OCI-LY7 (cell line): ENCODE measurements at regions not wholly inside any gene's neighbourhood (a gene's known extent, or its start where the extent isn't known, plus 50 kb on each side); places are given as distances from the start of the nearest gene placed in this dataset.

Source experiments
- BruUV-seq: library from RNA; stranded (reverse); fragments of 400-500 nt; replicated peaks from 2 replicates; lab custom pipeline; 2021; lab: Mats Ljungman, UMichigan
- CTCF ChIA-PET: fragments of 300-600 bp; sonication (Branson Sonifier 250); formaldehyde crosslinking; loops from one replicate; lab custom pipeline; 2022; ENCODE audit warnings: antibody characterized with exemption; ENCODE audit not compliant: unreplicated experiment; lab: Charles Lee
- POLR2A ChIA-PET: fragments of 300-600 bp; sonication (Branson Sonifier 250); formaldehyde crosslinking; loops from one replicate; lab custom pipeline; 2022; ENCODE audit warnings: antibody characterized with exemption; lab: Charles Lee
- DNase-seq: peaks from one replicate; pipeline ENCODE4 v3.0.0-alpha.2; 2015; ENCODE audit warnings: low spot score
- H2AFZ ChIP-seq: fragments of 200-600 bp; sonication (generic), shearing (Covaris generic); 2 replicates; pipeline ENCODE4 v1.6.1; 2014; ENCODE audit warnings: mild to moderate bottlenecking, antibody characterized with exemption, low read length, moderate library complexity
- H3K27ac ChIP-seq: fragments of 200-600 bp; sonication (generic); 2 replicates; pipeline ENCODE4 v1.5.1; 2014; ENCODE audit warnings: mixed run types, low read depth, mild to moderate bottlenecking, moderate library complexity, low read length, inconsistent platforms; ENCODE audit not compliant: poor library complexity, severe bottlenecking
- H3K36me3 ChIP-seq: fragments of 200-600 bp; sonication (generic); 2 replicates; pipeline ENCODE4 v1.6.1; 2014; ENCODE audit warnings: mild to moderate bottlenecking, antibody characterized with exemption, low read length, moderate library complexity, mixed read lengths; ENCODE audit not compliant: insufficient read depth
- H3K4me1 ChIP-seq: fragments of 200-600 bp; sonication (generic); 2 replicates; pipeline ENCODE4 v1.5.1; 2014; ENCODE audit warnings: mild to moderate bottlenecking, low read length; ENCODE audit not compliant: insufficient read depth, poor library complexity, severe bottlenecking
- H3K4me2 ChIP-seq: fragments of 200-600 bp; sonication (generic); 2 replicates; pipeline ENCODE4 v1.6.1; 2014; ENCODE audit warnings: mild to moderate bottlenecking, low read length
- H3K4me3 ChIP-seq: fragments of 200-600 bp; sonication (generic); 2 replicates; pipeline ENCODE4 v1.5.1; 2014; ENCODE audit warnings: mild to moderate bottlenecking, low read depth, low read length; ENCODE audit not compliant: poor library complexity, severe bottlenecking
- H3K79me2 ChIP-seq: fragments of 200-600 bp; sonication (generic); 2 replicates; pipeline ENCODE4 v1.6.1; 2016; ENCODE audit warnings: low read depth, mild to moderate bottlenecking, low read length, moderate library complexity, mixed read lengths; ENCODE audit not compliant: insufficient read depth
- H3K9me2 ChIP-seq: fragments of 200-600 bp; sonication (generic); 2 replicates; pipeline ENCODE4 v1.6.1; 2016; ENCODE audit warnings: mild to moderate bottlenecking, low read length, mixed read lengths; ENCODE audit not compliant: insufficient read depth
- H3K9me3 ChIP-seq: fragments of 200-600 bp; sonication (generic); 2 replicates; pipeline ENCODE4 v1.6.1; 2014; ENCODE audit warnings: mild to moderate bottlenecking, mixed run types, low read length, mixed read lengths
- H4K20me1 ChIP-seq: fragments of 200-600 bp; sonication (generic); 2 replicates; pipeline ENCODE4 v1.6.1; 2014; ENCODE audit warnings: mild to moderate bottlenecking, antibody characterized with exemption, low read length, moderate library complexity, mixed read lengths; ENCODE audit not compliant: insufficient read depth
- EZH2phosphoT487 ChIP-seq: fragments of 200-600 bp; sonication (generic); IDR thresholded peaks from 2 replicates; pipeline ENCODE4 v1.6.1; 2018; ENCODE audit warnings: low read depth, borderline replicate concordance, mild to moderate bottlenecking, mixed run types, antibody characterized with exemption, low read length, moderate library complexity, mixed read lengths
- intact Hi-C: fragments of 100-400 bp; cut with micrococcal nuclease; formaldehyde crosslinking; loops from one replicate; pipeline ENCODE4 v1.10.0; 2022; ENCODE audit not compliant: unreplicated experiment
- TF ChIP-seq, protein P1 (sequence below): fragments of 200-600 bp; sonication (generic); conservative IDR thresholded peaks from 2 replicates; pipeline ENCODE4 v1.5.1; 2014; ENCODE audit warnings: mild to moderate bottlenecking, antibody characterized with exemption, low read length, moderate library complexity, mixed read lengths

DNA sequence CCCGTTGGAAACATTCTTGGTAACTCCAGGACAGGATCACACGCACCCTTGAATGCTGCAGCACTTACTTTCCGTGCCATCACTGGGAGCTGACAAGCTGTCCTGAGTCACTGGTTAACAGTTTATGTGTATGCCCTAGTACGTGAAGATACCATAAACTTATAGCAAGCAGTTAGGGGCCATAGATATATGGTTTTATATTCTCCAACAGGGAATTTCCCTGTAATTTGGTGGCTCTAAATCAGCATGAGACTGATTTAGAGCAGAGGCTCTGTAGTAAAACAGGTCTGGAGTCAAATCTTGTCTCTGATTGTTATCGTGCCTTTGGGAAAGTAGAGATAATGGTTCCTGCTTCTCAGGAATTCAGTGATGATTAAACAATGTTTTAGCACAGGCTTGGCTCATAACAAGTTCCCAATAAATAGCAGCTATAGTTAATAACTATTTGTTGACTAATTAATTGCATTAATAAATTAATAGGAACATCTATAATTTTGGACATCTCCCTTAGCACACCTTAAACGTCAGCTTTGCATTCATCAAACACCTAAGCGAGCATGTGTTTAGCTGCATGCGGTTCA is 215.2 kb downstream of the VAPA start:
- no peaks in the 10 kb centered on the region for H4K20me1 ChIP-seq
- no peaks in the 10 kb centered on the region for H3K9me3 ChIP-seq
- ChIA-PET POLR2A (no interaction called here), CTCF (no interaction called here)
- no peak overlapping the region for H3K27ac ChIP-seq
- no peaks in the 10 kb centered on the region for H3K36me3 ChIP-seq
- no peak overlapping the region for H3K4me3 ChIP-seq
- TF ChIP-seq EZH2phosphoT487, result no peak
- TF ChIP-seq, protein P1, sequence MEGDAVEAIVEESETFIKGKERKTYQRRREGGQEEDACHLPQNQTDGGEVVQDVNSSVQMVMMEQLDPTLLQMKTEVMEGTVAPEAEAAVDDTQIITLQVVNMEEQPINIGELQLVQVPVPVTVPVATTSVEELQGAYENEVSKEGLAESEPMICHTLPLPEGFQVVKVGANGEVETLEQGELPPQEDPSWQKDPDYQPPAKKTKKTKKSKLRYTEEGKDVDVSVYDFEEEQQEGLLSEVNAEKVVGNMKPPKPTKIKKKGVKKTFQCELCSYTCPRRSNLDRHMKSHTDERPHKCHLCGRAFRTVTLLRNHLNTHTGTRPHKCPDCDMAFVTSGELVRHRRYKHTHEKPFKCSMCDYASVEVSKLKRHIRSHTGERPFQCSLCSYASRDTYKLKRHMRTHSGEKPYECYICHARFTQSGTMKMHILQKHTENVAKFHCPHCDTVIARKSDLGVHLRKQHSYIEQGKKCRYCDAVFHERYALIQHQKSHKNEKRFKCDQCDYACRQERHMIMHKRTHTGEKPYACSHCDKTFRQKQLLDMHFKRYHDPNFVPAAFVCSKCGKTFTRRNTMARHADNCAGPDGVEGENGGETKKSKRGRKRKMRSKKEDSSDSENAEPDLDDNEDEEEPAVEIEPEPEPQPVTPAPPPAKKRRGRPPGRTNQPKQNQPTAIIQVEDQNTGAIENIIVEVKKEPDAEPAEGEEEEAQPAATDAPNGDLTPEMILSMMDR, result no peak
- H3K79me2 ChIP-seq, result no peaks in the 10 kb centered on the region
- H3K9me2 ChIP-seq, result no peaks in the 10 kb centered on the region
- intact Hi-C loops, result no loop called here
- DNase-seq, result no peak
- H2AFZ ChIP-seq, result no peak overlapping the region
- no TSS peak for BruUV-seq
- H3K4me2 ChIP-seq, result no peak overlapping the region
- no peaks in the 10 kb centered on the region for H3K4me1 ChIP-seq

DNA sequence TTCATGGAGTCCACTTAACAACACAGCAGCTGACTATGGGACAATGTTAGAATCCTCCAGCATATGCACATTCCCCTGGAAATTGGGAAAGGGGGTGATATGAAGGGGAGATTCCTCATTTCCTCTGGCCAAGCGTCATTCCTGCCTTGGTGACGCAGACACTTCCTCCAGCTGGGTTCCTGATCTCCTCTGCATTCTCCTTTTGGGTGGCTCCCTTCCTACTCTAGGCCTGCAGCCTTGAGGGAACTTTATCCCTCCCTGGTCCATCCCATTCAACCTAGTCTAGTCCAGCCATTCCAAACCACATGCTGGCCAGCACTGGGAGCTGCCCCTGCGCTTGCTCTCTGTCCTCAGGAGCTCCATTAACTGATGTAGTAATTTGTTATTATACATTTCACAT is 216.8 kb downstream of the VAPA start:
- no peak overlapping the region for H2AFZ ChIP-seq
- intact Hi-C loops, result no loop called here
- H3K4me3 ChIP-seq, result no peak overlapping the region
- H3K9me2 ChIP-seq, result no peaks in the 10 kb centered on the region
- H4K20me1 ChIP-seq, result no peaks in the 10 kb centered on the region
- BruUV-seq, result no TSS peak
- ChIA-PET POLR2A (no interaction called here), CTCF (no interaction called here)
- no peak overlapping the region for H3K4me2 ChIP-seq
- H3K4me1 ChIP-seq, result no peaks in the 10 kb centered on the region
- no peak for DNase-seq
- H3K79me2 ChIP-seq, result no peaks in the 10 kb centered on the region
- no peak overlapping the region for H3K27ac ChIP-seq
- TF ChIP-seq EZH2phosphoT487, result no peak
- TF ChIP-seq, protein P1, result no peak
- H3K9me3 ChIP-seq, result no peaks in the 10 kb centered on the region
- H3K36me3 ChIP-seq, result no peaks in the 10 kb centered on the region

DNA sequence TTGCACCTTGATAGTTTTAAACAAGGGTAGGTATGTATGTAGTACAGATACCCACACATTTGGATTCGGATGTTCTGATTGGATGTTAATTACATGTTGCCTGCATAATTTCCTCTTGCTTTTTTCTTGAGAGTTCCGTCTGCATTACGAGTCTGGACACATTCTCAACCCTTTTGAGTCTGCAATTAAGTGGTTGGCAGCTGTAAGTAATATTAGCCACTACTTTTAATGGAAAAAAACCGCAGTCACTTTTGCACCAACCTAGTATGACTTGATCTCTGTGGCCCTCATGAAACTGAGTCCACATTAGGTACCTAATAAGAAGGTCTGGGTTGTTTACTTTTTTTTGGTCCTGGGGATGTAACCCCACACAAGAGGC is 217.3 kb downstream of the VAPA start:
- intact Hi-C loops, result no loop called here
- no peak overlapping the region for H2AFZ ChIP-seq
- BruUV-seq, result no TSS peak
- no peaks in the 10 kb centered on the region for H3K9me3 ChIP-seq
- H3K9me2 ChIP-seq, result no peaks in the 10 kb centered on the region
- H3K4me3 ChIP-seq, result no peak overlapping the region
- H3K27ac ChIP-seq, result no peak overlapping the region
- CTCF ChIA-PET, result no interaction called here
- no peak for TF ChIP-seq EZH2phosphoT487
- no peaks in the 10 kb centered on the region for H3K4me1 ChIP-seq
- H3K4me2 ChIP-seq, result no peak overlapping the region
- H4K20me1 ChIP-seq, result no peaks in the 10 kb centered on the region
- no peaks in the 10 kb centered on the region for H3K79me2 ChIP-seq
- POLR2A ChIA-PET, result no interaction called here
- H3K36me3 ChIP-seq, result no peaks in the 10 kb centered on the region
- no peak for DNase-seq
